ENCODE measurements at regions not wholly inside any gene's neighbourhood (a gene's known extent, or its start where the extent isn't known, plus 50 kb on each side); places are given as distances from the start of the nearest gene placed in this dataset.

GRCh38 chr17:74113326-74113725 is 90.2 kb upstream of the RPL38 start:
- no peak for TF ChIP-seq CTCF (IDR thresholded peaks at IDR 0.05; ENCODE audit: insufficient read depth, low read depth, low read length)
- CTCF ChIA-PET, result no interaction called here

GRCh38 chr17:74113952-74114351 is 89.5 kb upstream of the RPL38 start:
- TF ChIP-seq CTCF (IDR thresholded peaks at IDR 0.05; ENCODE audit: insufficient read depth, low read depth, low read length), result no peak
- ChIA-PET POLR2A (no interaction called here), CTCF (no interaction called here)
- H3K4me3 ChIP-seq (ENCODE audit: low read depth, low read length), result no peak overlapping the region
- no peaks in the 10 kb centered on the region for H3K36me3 ChIP-seq (ENCODE audit: control insufficient read depth, insufficient read depth, low read length)
- no peaks in the 10 kb centered on the region for H3K27me3 ChIP-seq (ENCODE audit: control insufficient read depth, insufficient read depth, low read length)
- DNase-seq (ENCODE audit: low read depth), result no peak

More at GRCh38 chr17:74113326-74113725, 90.2 kb upstream of the RPL38 start:
- no peak for DNase-seq (ENCODE audit: low read depth)
- no peaks in the 10 kb centered on the region for H3K36me3 ChIP-seq (ENCODE audit: control insufficient read depth, insufficient read depth, low read length)
- H3K4me3 ChIP-seq (ENCODE audit: low read depth, low read length), result no peak overlapping the region
- POLR2A ChIA-PET, result no interaction called here
- no peaks in the 10 kb centered on the region for H3K27me3 ChIP-seq (ENCODE audit: control insufficient read depth, insufficient read depth, low read length)

- no peak overlapping the region for H3K4me3 ChIP-seq (ENCODE audit: low read depth, low read length)
- no peaks in the 10 kb centered on the region for H3K36me3 ChIP-seq (ENCODE audit: control insufficient read depth, insufficient read depth, low read length)
- TF ChIP-seq CTCF (IDR thresholded peaks at IDR 0.05; ENCODE audit: insufficient read depth, low read depth, low read length), result no peak
- ChIA-PET POLR2A (no interaction called here), CTCF (no interaction called here)
- DNase-seq (ENCODE audit: low read depth), result no peak
- H3K27me3 ChIP-seq (ENCODE audit: control insufficient read depth, insufficient read depth, low read length), result no peaks in the 10 kb centered on the region
These were observed 88.5 kb upstream of the RPL38 start for GRCh38 chr17:74114881-74115470.

GRCh38 chr17:74115586-74115985 is 87.9 kb upstream of the RPL38 start:
- CTCF ChIA-PET, result no interaction called here
- no peaks in the 10 kb centered on the region for H3K36me3 ChIP-seq (ENCODE audit: control insufficient read depth, insufficient read depth, low read length)
- POLR2A ChIA-PET, result no interaction called here
- H3K27me3 ChIP-seq (ENCODE audit: control insufficient read depth, insufficient read depth, low read length), result no peaks in the 10 kb centered on the region
- no peak for TF ChIP-seq CTCF (IDR thresholded peaks at IDR 0.05; ENCODE audit: insufficient read depth, low read depth, low read length)
- DNase-seq (ENCODE audit: low read depth), result no peak
- no peak overlapping the region for H3K4me3 ChIP-seq (ENCODE audit: low read depth, low read length)

GRCh38 chr17:74116087-74116717 is 87.3 kb upstream of the RPL38 start:
- ChIA-PET CTCF (no interaction called here), POLR2A (no interaction called here)
- Histone ChIP-seq H3K36me3 (ENCODE audit: control insufficient read depth, insufficient read depth, low read length) (no peaks in the 10 kb centered on the region), H3K27me3 (ENCODE audit: control insufficient read depth, insufficient read depth, low read length) (no peaks in the 10 kb centered on the region), H3K4me3 (ENCODE audit: low read depth, low read length) (no peak overlapping the region)
- TF ChIP-seq CTCF (IDR thresholded peaks at IDR 0.05; ENCODE audit: insufficient read depth, low read depth, low read length), result no peak
- DNase-seq (ENCODE audit: low read depth), result peak; percentile 22
